SK-N-SH treated with all-trans-retinoic acid at 6 μM for 48 hours (cell line): ENCODE measurements at regions not wholly inside any gene's neighbourhood (a gene's known extent, or its start where the extent isn't known, plus 50 kb on each side); places are given as distances from the start of the nearest gene placed in this dataset.

Experiments used
- ATAC-seq: fragments of 200-7000 bp; cut with Tn5 transposase; 3 replicates; pipeline ENCODE4 v1.9.1; 2020; ENCODE audit warnings: mild to moderate bottlenecking, moderate library complexity
- ARNTL ChIP-seq: fragments of 450-650 bp; formaldehyde crosslinking; IDR thresholded peaks from 2 replicates; pipeline ENCODE4 v1.5.0; 2020; ENCODE audit warnings: low read depth, mild to moderate bottlenecking, moderate library complexity, borderline replicate concordance
- BACH2 ChIP-seq: fragments of 250-450 bp; sonication (Bioruptor Pico); IDR thresholded peaks from 2 replicates; pipeline ENCODE4 v1.9.0; 2021; ENCODE audit warnings: mild to moderate bottlenecking, borderline replicate concordance
- CSDC2 ChIP-seq: fragments of 250-450 bp; sonication (Bioruptor Pico); IDR thresholded peaks from 2 replicates; pipeline ENCODE4 v1.5.0; 2020; ENCODE audit warnings: mild to moderate bottlenecking, moderate library complexity
- CSRNP3 ChIP-seq: fragments of 250-450 bp; sonication (Bioruptor Pico); IDR thresholded peaks from 2 replicates; pipeline ENCODE4 v1.5.1; 2021; ENCODE audit warnings: mild to moderate bottlenecking, moderate library complexity
- GLIS3 ChIP-seq: fragments of 250-450 bp; sonication (Bioruptor Pico); IDR thresholded peaks from 2 replicates; pipeline ENCODE4 v1.5.0; 2020; ENCODE audit warnings: mild to moderate bottlenecking, moderate library complexity
- OSR1 ChIP-seq: fragments of 250-450 bp; sonication (Bioruptor Pico); IDR thresholded peaks from 2 replicates; pipeline ENCODE4 v1.8.0; 2022; ENCODE audit warnings: moderate library complexity, mild to moderate bottlenecking, inconsistent platforms
- PATZ1 ChIP-seq: fragments of 250-450 bp; sonication (Bioruptor Pico); IDR thresholded peaks from 2 replicates; pipeline ENCODE4 v1.8.0; 2020; ENCODE audit warnings: mild to moderate bottlenecking, moderate library complexity, borderline replicate concordance
- PPARA ChIP-seq: fragments of 250-450 bp; sonication (Bioruptor Pico); IDR thresholded peaks from 2 replicates; pipeline ENCODE4 v1.5.0; 2020; ENCODE audit warnings: mild to moderate bottlenecking, borderline replicate concordance
- RARB ChIP-seq: fragments of 250-450 bp; sonication (Bioruptor Pico); IDR thresholded peaks from 2 replicates; pipeline ENCODE4 v1.8.0; 2021; ENCODE audit warnings: mild to moderate bottlenecking, moderate library complexity
- SNAI2 ChIP-seq: fragments of 250-450 bp; sonication (Bioruptor Pico); IDR thresholded peaks from 2 replicates; pipeline ENCODE4 v1.5.0; 2020; ENCODE audit warnings: mild to moderate bottlenecking, moderate library complexity
- TCF4 ChIP-seq: fragments of 250-450 bp; sonication (Bioruptor Pico); IDR thresholded peaks from 2 replicates; pipeline ENCODE4 v1.8.0; 2021; ENCODE audit warnings: mild to moderate bottlenecking, moderate library complexity, borderline replicate concordance
- ZFP3 ChIP-seq: fragments of 250-450 bp; sonication (Bioruptor Pico); IDR thresholded peaks from 2 replicates; pipeline ENCODE4 v1.5.0; 2020; ENCODE audit warnings: mild to moderate bottlenecking, moderate library complexity
- ZFP30 ChIP-seq: fragments of 450-650 bp; formaldehyde crosslinking; IDR thresholded peaks from 2 replicates; pipeline ENCODE4 v1.5.0; 2022; ENCODE audit warnings: mild to moderate bottlenecking, moderate library complexity
- ZNF565 ChIP-seq: fragments of 450-650 bp; formaldehyde crosslinking; conservative IDR thresholded peaks from 2 replicates; pipeline ENCODE4 v1.5.0; 2020; ENCODE audit warnings: low read depth, mild to moderate bottlenecking, moderate library complexity
- ZNF70 ChIP-seq: fragments of 450-650 bp; formaldehyde crosslinking; IDR thresholded peaks from 2 replicates; pipeline ENCODE4 v1.5.0; 2020; ENCODE audit warnings: mild to moderate bottlenecking, moderate library complexity
- ZNF8 ChIP-seq: fragments of 450-650 bp; formaldehyde crosslinking; IDR thresholded peaks from 2 replicates; pipeline ENCODE4 v1.5.0; 2020; ENCODE audit warnings: mild to moderate bottlenecking, moderate library complexity
- TF ChIP-seq, protein P1 (sequence below): fragments of 250-450 bp; sonication (Bioruptor Pico); IDR thresholded peaks from 2 replicates; pipeline ENCODE4 v1.5.1; 2020; ENCODE audit warnings: low read depth, mild to moderate bottlenecking, moderate library complexity
- TF ChIP-seq, protein P2 (sequence below): fragments of 250-450 bp; sonication (Bioruptor Pico); IDR thresholded peaks from 2 replicates; pipeline ENCODE4 v1.5.0; 2020; ENCODE audit warnings: mild to moderate bottlenecking, moderate library complexity

- TF ChIP-seq ZNF565 (CRISPR knock-in tag) (no peak), RARB (CRISPR knock-in tag) (no peak)
- TF ChIP-seq, all 23 proteins: peak for 0
- no peak for ATAC-seq
These were observed 77.1 kb downstream of the ZNF281 start for GRCh38 chr1:200332716-200333115.

GRCh38 chr1:200330741-200331428, 79.0 kb downstream of the ZNF281 start:
- ATAC-seq, result no peak
- TF ChIP-seq ZNF8 (CRISPR knock-in tag), result no peak
- no peak for TF ChIP-seq TCF4 (CRISPR knock-in tag)
- no peak for TF ChIP-seq OSR1 (CRISPR knock-in tag)
- TF ChIP-seq, protein P1, sequence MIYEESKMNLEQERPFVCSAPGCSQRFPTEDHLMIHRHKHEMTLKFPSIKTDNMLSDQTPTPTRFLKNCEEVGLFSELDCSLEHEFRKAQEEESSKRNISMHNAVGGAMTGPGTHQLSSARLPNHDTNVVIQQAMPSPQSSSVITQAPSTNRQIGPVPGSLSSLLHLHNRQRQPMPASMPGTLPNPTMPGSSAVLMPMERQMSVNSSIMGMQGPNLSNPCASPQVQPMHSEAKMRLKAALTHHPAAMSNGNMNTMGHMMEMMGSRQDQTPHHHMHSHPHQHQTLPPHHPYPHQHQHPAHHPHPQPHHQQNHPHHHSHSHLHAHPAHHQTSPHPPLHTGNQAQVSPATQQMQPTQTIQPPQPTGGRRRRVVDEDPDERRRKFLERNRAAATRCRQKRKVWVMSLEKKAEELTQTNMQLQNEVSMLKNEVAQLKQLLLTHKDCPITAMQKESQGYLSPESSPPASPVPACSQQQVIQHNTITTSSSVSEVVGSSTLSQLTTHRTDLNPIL (CRISPR knock-in tag), result no peak
- no peak for TF ChIP-seq ARNTL (CRISPR knock-in tag)
- TF ChIP-seq CSDC2 (CRISPR knock-in tag), result no peak
- TF ChIP-seq GLIS3 (CRISPR knock-in tag), result no peak
- TF ChIP-seq PATZ1 (CRISPR knock-in tag), result no peak

GRCh38 chr1:200329208-200329882, 80.5 kb downstream of the ZNF281 start:
- TF ChIP-seq BACH2 (CRISPR knock-in tag) (no peak), ZFP30 (CRISPR knock-in tag) (no peak), ZNF8 (CRISPR knock-in tag) (no peak), TCF4 (CRISPR knock-in tag) (no peak)
- ATAC-seq, result no peak

DNA sequence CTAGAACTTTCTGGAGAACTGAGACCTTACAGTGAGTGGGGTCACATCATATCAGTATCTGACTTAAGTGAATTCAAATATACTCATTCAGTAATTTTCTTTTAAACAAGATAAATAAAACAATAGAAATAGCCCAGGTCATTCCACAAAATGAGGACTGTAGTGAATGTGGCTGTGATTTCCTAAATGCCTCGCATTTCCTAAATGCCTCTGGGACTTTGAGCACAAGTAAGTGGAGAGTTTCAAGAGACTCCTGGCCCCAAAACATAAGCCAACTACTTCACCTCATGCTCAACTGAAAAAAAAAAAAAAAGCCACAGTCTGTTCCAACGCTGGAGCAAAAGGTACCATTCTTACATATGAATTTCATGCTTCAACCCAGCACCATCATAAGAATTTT, 81.5 kb downstream of the ZNF281 start:
- ATAC-seq, result no peak
- TF ChIP-seq, protein P2, sequence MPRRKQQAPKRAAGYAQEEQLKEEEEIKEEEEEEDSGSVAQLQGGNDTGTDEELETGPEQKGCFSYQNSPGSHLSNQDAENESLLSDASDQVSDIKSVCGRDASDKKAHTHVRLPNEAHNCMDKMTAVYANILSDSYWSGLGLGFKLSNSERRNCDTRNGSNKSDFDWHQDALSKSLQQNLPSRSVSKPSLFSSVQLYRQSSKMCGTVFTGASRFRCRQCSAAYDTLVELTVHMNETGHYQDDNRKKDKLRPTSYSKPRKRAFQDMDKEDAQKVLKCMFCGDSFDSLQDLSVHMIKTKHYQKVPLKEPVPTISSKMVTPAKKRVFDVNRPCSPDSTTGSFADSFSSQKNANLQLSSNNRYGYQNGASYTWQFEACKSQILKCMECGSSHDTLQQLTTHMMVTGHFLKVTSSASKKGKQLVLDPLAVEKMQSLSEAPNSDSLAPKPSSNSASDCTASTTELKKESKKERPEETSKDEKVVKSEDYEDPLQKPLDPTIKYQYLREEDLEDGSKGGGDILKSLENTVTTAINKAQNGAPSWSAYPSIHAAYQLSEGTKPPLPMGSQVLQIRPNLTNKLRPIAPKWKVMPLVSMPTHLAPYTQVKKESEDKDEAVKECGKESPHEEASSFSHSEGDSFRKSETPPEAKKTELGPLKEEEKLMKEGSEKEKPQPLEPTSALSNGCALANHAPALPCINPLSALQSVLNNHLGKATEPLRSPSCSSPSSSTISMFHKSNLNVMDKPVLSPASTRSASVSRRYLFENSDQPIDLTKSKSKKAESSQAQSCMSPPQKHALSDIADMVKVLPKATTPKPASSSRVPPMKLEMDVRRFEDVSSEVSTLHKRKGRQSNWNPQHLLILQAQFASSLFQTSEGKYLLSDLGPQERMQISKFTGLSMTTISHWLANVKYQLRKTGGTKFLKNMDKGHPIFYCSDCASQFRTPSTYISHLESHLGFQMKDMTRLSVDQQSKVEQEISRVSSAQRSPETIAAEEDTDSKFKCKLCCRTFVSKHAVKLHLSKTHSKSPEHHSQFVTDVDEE (CRISPR knock-in tag), result no peak
- TF ChIP-seq SNAI2 (CRISPR knock-in tag), result no peak
- TF ChIP-seq ARNTL (CRISPR knock-in tag), result no peak
- TF ChIP-seq CSRNP3 (CRISPR knock-in tag), result no peak
- TF ChIP-seq, protein P1 (CRISPR knock-in tag), result no peak
- no peak for TF ChIP-seq ZNF8 (CRISPR knock-in tag)
- TF ChIP-seq OSR1 (CRISPR knock-in tag), result no peak
- no peak for TF ChIP-seq ZNF70 (CRISPR knock-in tag)
- no peak for TF ChIP-seq BACH2 (CRISPR knock-in tag)
- no peak for TF ChIP-seq CSDC2 (CRISPR knock-in tag)
- TF ChIP-seq ZFP3 (CRISPR knock-in tag), result no peak
- TF ChIP-seq PPARA (CRISPR knock-in tag), result no peak
- no peak for TF ChIP-seq ZNF565 (CRISPR knock-in tag)
- TF ChIP-seq PATZ1 (CRISPR knock-in tag), result no peak
- no peak for TF ChIP-seq RARB (CRISPR knock-in tag)
- no peak for TF ChIP-seq ZFP30 (CRISPR knock-in tag)
- TF ChIP-seq, all 23 proteins: peak for 0
